Suppressor macrophage (primary cell): ENCODE measurements at regions not wholly inside any gene's neighbourhood (a gene's known extent, or its start where the extent isn't known, plus 50 kb on each side); places are given as distances from the start of the nearest gene placed in this dataset.
"Not testable (repeated sequence)": the region's sequence is repeated elsewhere in the genome, so short reads cannot be mapped to it uniquely, and the experiment has no call there.

Source experiments
- DNase-seq, 4 experiments: peaks; one replicate each; pipeline ENCODE4 v3.0.0-alpha.2; 2020 to 2022

DNA sequence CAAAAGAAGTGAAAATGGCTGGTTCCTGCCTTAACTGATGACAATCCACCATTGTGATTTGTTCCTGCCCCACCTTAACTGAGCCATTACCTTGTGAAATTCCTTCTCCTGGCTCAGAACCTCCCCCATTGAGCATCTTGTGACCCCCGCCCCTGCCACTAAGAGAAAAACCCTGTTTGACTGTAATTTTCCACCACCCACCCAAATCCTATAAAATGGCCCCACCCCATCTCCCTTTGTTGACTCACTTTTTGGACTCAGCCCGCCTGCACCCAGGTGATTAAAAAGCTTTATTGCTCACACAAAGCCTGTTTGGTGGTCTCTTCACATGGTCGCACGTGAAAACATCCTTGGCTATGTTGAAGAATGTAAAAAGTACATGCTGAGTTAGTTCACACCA lies 197.6 kb upstream of the FBN2 start:
- DNase-seq: not testable (repeated sequence)

DNA sequence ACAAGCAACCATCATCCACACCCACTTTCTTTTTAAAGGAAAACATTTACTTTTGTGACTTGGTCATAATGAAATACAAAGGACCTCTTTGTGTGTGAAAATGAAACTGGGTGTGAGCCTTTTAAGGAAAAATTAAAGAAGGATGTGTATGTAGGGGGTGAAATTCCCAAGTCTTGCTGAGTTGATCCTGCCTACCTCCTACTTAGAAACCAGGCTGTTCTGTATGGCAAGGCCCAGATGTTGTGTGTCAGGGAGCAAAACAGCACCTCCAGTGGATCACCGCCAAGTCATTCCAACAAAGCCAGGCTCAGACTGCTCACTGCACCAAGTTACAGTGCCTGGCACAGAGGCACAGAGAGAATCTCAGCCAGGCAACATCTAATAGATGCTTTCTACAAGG lies 198.5 kb upstream of the FBN2 start:
- no peak for DNase-seq

- no peak for DNase-seq
Observed at GRCh38 chr5:128749136-128749898, 211.3 kb upstream of the FBN2 start.

GRCh38 chr5:128750155-128750554 lies 212.1 kb upstream of the FBN2 start:
- DNase-seq: no peak

DNA sequence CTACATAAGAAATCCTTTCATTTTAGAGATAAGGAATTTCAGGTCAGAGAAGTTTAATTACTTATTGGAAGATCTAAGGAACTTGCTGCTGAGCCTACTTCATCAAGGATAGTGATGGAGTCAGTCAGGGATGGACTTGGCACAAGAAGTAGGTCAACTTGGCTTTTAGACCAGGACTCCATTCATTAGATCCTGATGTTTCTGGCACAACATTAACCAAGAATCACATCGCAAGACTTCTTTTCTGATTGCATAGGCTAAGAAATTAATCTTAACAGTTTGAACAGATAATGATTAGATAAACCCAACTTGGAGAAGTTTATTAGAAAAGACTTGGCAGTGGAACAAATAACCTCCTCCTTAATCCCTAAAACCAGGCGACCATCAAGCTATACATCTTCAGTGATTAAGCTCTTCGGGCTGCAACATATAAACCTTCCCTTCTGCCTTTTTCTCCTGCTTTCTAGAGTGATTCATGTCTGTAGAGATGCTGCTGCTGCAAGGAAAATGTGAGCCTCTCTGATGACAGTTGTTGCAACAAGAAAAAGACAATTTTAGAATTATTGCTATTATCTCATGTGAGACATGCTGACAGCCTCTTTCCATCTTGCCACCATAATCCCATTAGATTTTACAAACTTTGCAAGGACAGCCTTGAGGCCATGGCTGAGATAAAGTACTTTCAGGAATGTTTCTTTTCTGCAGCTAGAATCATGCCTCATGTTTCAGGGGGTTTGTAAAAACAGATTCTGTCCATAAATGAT lies 207.9 kb upstream of the SLC27A6 start:
- DNase-seq: no peak

- no peak for DNase-seq
Observed at GRCh38 chr5:128762661-128763306, 202.5 kb upstream of the SLC27A6 start.

DNA sequence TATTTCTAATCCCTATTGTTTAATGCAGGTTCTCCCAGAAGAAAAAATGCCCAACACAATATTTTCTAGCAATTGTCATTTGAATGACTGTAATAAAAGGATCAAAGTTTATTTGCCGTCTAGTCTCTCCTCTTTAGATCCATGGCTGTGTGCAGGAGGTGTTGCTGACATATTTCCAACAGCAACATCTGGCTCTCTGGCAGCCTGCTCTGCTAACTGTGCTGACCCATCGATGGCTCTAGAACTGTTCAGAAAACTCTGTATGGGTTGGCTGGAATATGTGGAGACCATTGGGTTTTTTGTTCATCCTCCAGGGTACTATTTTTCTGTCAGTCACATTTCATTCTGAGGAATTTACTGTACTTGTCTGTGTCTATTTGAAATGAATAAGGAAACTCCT lies 202.0 kb upstream of the SLC27A6 start:
- DNase-seq: no peak

- no peak for DNase-seq
Observed at GRCh38 chr5:128764601-128765310, 200.5 kb upstream of the SLC27A6 start.

GRCh38 chr5:128765448-128766061 lies 199.7 kb upstream of the SLC27A6 start:
- DNase-seq: no peak

GRCh38 chr5:128766406-128766805 lies 198.9 kb upstream of the SLC27A6 start:
- DNase-seq: no peak

GRCh38 chr5:128770907-128771306 lies 194.4 kb upstream of the SLC27A6 start:
- DNase-seq: peak in 1 of 4 experiments; percentile 1

GRCh38 chr5:128772356-128772755 lies 192.9 kb upstream of the SLC27A6 start:
- DNase-seq: no peak

DNA sequence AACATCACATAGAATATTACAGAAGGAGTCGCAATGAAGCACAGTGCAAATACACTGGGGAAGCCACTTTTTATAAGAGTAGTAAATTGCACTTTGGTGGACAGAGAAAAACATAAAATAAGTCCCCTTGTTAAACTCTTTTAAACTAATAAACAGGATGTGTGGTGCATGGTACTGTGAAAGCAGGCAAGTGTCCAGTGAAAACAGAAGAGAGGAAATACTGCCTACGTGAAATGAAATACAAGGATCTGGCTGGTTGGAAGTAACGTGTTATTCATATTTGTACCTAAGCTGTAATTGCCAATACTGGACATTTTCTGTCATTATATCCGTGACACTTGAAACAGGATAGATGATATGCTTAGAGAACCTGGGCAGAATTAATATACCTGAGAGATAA lies 191.9 kb upstream of the SLC27A6 start:
- no peak for DNase-seq

GRCh38 chr5:128774605-128775004 lies 190.7 kb upstream of the SLC27A6 start:
- DNase-seq: no peak

- no peak for DNase-seq
Observed at GRCh38 chr5:128775558-128775957, 189.7 kb upstream of the SLC27A6 start.

DNA sequence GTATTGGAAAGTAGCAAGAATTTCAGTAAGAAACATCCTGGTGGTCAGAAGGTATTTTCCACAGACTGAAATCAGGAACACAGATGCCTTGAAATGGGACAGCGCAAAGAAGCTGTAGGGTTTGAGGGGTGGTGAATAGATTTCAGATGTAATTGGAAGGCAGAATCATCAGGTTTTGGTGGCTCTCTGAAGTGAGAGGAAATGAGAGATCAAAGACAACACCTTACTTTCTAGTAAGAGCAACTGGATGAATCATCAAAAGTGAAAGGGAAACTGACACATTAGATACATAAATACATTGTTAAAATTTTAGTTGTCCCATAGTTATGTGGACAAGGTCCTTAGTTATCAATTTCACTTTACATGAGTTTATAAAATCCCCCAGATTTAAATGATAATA lies 188.2 kb upstream of the SLC27A6 start:
- DNase-seq: no peak

DNA sequence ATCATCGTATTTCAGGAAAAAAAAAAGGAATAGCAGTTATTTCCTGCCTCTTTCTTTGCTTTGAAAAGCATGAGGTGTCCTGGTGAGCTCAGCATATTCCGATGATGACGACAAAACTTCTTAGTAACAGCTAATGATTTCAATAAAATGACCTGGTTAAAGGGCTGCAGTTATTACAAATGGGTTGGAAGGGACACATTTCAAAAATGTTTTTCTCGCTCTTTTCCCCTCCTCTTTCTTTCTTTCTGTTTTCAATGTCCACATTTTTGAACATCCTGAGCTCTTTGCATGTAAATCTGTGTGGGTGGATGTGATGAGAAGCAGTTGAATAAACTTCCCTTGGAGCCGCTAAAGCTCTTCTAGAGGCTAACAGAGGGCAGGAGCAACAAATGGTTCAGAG lies 186.8 kb upstream of the SLC27A6 start:
- DNase-seq: no peak

- DNase-seq: no peak
Observed at GRCh38 chr5:128782446-128782845, 182.8 kb upstream of the SLC27A6 start.

DNA sequence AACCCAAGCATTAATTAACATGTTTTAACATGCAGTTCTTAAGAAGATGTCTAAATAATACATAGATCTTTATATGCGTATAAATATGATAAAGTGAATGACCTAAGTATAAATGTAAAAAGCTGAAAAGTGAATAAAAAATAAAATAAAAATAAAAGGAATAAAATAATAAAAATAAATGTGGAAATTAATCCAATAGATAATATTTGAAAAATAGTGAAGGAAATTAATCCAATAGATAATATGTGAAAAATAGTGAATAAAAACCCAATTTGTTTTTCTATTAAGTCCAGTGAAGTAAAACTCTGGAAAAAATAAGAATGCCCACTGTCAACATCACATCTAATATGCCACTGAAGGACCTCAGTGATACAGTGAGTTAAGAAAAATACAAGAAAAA lies 180.6 kb upstream of the SLC27A6 start:
- no peak for DNase-seq

DNA sequence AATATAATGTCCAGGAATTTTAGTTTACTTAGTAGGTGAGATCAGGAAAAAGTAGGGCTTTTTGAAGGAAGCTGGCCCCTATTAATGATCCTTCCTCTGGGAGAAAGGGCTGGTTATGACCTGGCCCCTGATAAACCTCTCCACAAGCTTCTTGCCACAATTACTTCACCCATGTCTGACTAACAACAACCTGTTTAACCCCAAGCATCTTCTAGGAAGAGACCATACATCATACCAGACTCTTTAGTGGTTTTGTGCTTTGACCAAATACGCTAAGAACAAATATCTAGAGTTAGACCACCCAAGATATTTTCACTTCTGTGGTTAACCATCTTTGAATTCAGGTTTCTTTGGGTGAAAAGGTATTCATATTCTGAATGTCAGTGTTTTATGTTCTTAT lies 174.0 kb upstream of the SLC27A6 start:
- DNase-seq: no peak

GRCh38 chr5:128796506-128796905 lies 168.8 kb upstream of the SLC27A6 start:
- no peak for DNase-seq

GRCh38 chr5:128798871-128799270 lies 166.4 kb upstream of the SLC27A6 start:
- no peak for DNase-seq

GRCh38 chr5:128799945-128800344 lies 165.3 kb upstream of the SLC27A6 start:
- no peak for DNase-seq
